GM12891 (cell line): ENCODE measurements at regions not wholly inside any gene's neighbourhood (a gene's known extent, or its start where the extent isn't known, plus 50 kb on each side); places are given as distances from the start of the nearest gene placed in this dataset.

Experiments
- POLR2A ChIP-seq: IDR thresholded peaks from 2 replicates; pipeline ENCODE4 v1.6.1; 2011; ENCODE audit warnings: low read depth, low read length, control low read depth
- POLR2AphosphoS5 ChIP-seq: IDR thresholded peaks from 2 replicates; pipeline ENCODE4 v1.6.1; 2011; ENCODE audit warnings: low read depth, low read length, control low read depth
- TAF1 ChIP-seq: IDR thresholded peaks from 2 replicates; pipeline ENCODE4 v1.6.1; 2011; ENCODE audit warnings: low read depth, low read length, control low read depth

- TF ChIP-seq POLR2A (no peak), TAF1 (no peak), POLR2AphosphoS5 (no peak)
Measured at GRCh38 chr10:106268000-106268399, 896.5 kb downstream of the SORCS1 start.
